H1 (cell line): ENCODE measurements at regions not wholly inside any gene's neighbourhood (a gene's known extent, or its start where the extent isn't known, plus 50 kb on each side); places are given as distances from the start of the nearest gene placed in this dataset.
A peak's percentile ranks its signal among the peaks of the same experiment; 100 is the strongest.

ENCODE experiments used
- CTCF ChIA-PET: fragments of 300-600 bp; sonication (Branson Sonifier 250); formaldehyde crosslinking; loops from one replicate; lab custom pipeline; 2021; ENCODE audit not compliant: partially characterized antibody; lab: Charles Lee
- POLR2A ChIA-PET: fragments of 300-600 bp; sonication (Branson Sonifier 250); formaldehyde crosslinking; loops from one replicate; lab custom pipeline; 2021; ENCODE audit warnings: inconsistent platforms; ENCODE audit not compliant: partially characterized antibody; lab: Charles Lee
- DNase-seq, 2 experiments: peaks; one replicate each; pipeline versions ENCODE4 v3.0.0 to v3.0.0-alpha.2; 2010 to 2022; ENCODE audit warnings: low spot score in 2 of 2, low read depth in 1 of 2, mixed read lengths in 1 of 2
- FAIRE-seq: peaks from 2 replicates; lab custom pipeline; 2011; peaks lifted over from hg19 to GRCh38; lab: Jason Lieb, UNC
- H2AFZ ChIP-seq: 2 replicates; pipeline ENCODE4 v1.8.1; 2012; ENCODE audit warnings: low read length, inconsistent platforms
- H2AK5ac ChIP-seq: 2 replicates; pipeline ENCODE4 v1.6.1; 2013; ENCODE audit warnings: low read depth, low read length
- H2BK120ac ChIP-seq: replicated peaks from 2 replicates; pipeline ENCODE3; 2013; ENCODE audit warnings: low read depth, low read length, inconsistent platforms
- H2BK12ac ChIP-seq: 2 replicates; pipeline ENCODE4 v1.6.1; 2013; ENCODE audit warnings: low read depth, low read length
- H2BK15ac ChIP-seq: 2 replicates; pipeline ENCODE4 v1.6.1; 2013; ENCODE audit warnings: low read length
- H2BK20ac ChIP-seq: 2 replicates; pipeline ENCODE4 v1.6.1; 2013; ENCODE audit warnings: low read length
- H2BK5ac ChIP-seq: 2 replicates; pipeline ENCODE4 v1.6.1; 2013; ENCODE audit warnings: low read depth, low read length
- H3K14ac ChIP-seq: 2 replicates; pipeline ENCODE4 v1.6.1; 2013; ENCODE audit warnings: inconsistent platforms; ENCODE audit not compliant: insufficient read length
- H3K18ac ChIP-seq: 2 replicates; pipeline ENCODE4 v1.6.1; 2013; ENCODE audit warnings: low read length; ENCODE audit errors: extremely low read depth
- H3K23ac ChIP-seq: 2 replicates; pipeline ENCODE4 v1.6.1; 2013; ENCODE audit warnings: inconsistent platforms; ENCODE audit not compliant: insufficient read length
- H3K23me2 ChIP-seq: 2 replicates; pipeline ENCODE4 v1.6.1; 2013; ENCODE audit warnings: low read depth, low read length
- H3K27ac ChIP-seq: 2 replicates; pipeline ENCODE4 v1.6.1; 2011; ENCODE audit warnings: low read depth, low read length, inconsistent platforms
- H3K27me3 ChIP-seq, 4 experiments: replicated peaks in 1 of 4; 1 replicate in 1 of 4; 2 replicates in 3 of 4; pipeline versions ENCODE4 v1.6.1 to v1.8.1; 2011 to 2013; ENCODE audit warnings: low read length in 3 of 4, mild to moderate bottlenecking in 3 of 4, inconsistent platforms in 2 of 4, mixed read lengths in 2 of 4, moderate library complexity in 1 of 4; ENCODE audit not compliant: control insufficient read depth in 3 of 4, insufficient read depth in 3 of 4; ENCODE audit errors: extremely low read depth in 1 of 4
- H3K36me3 ChIP-seq, 4 experiments: 2 replicates each; pipeline versions ENCODE4 v1.6.1 to v1.8.1; 2011 to 2013; ENCODE audit warnings: mild to moderate bottlenecking in 4 of 4, low read length in 3 of 4, moderate library complexity in 2 of 4, control low read depth in 1 of 4, inconsistent platforms in 1 of 4; ENCODE audit not compliant: insufficient read depth in 4 of 4, control insufficient read depth in 2 of 4
- H3K4ac ChIP-seq: replicated peaks from 2 replicates; pipeline ENCODE3; 2013; ENCODE audit warnings: low read length, low read depth, mixed read lengths, inconsistent platforms; ENCODE audit not compliant: insufficient read length
- H3K4me1 ChIP-seq, 4 experiments: replicated peaks in 1 of 4; 1 replicate in 1 of 4; 2 replicates in 3 of 4; pipeline versions ENCODE4 v1.6.1 to v1.8.1; 2011 to 2013; ENCODE audit warnings: low read length in 3 of 4, inconsistent platforms in 2 of 4, mixed read lengths in 1 of 4; ENCODE audit not compliant: insufficient read depth in 4 of 4, control insufficient read depth in 3 of 4
- H3K4me2 ChIP-seq, 2 experiments: 2 replicates each; pipeline versions ENCODE4 v1.6.1 to v1.8.1; 2011 to 2013; ENCODE audit warnings: low read depth in 2 of 2, low read length in 2 of 2, control low read depth in 1 of 2, inconsistent platforms in 1 of 2, mild to moderate bottlenecking in 1 of 2; ENCODE audit not compliant: insufficient read depth in 1 of 2
- H3K4me3 ChIP-seq, 4 experiments: fragments of 200-600, 300-600 bp in 1 of 4; sonication (generic), shearing (Covaris generic), sonication (Bioruptor Twin) in 1 of 4; 2 replicates each; pipeline versions ENCODE4 v1.5.1 to v1.8.1; 2011 to 2016; ENCODE audit warnings: low read length in 4 of 4, low read depth in 3 of 4, control low read depth in 2 of 4, inconsistent platforms in 2 of 4, mild to moderate bottlenecking in 2 of 4, mixed read lengths in 1 of 4, moderate library complexity in 1 of 4; ENCODE audit not compliant: insufficient read depth in 2 of 4; ENCODE audit errors: extremely low read depth in 1 of 4
- H3K56ac ChIP-seq: replicated peaks from 2 replicates; pipeline ENCODE3; 2013; ENCODE audit warnings: low read depth, mild to moderate bottlenecking, mixed read lengths, low read length, inconsistent platforms; ENCODE audit not compliant: insufficient read length
- H3K79me1 ChIP-seq: 2 replicates; pipeline ENCODE4 v1.6.1; 2013; ENCODE audit warnings: low read depth, low read length, control low read depth
- H3K79me2 ChIP-seq, 2 experiments: 2 replicates each; pipeline versions ENCODE4 v1.6.1 to v1.8.1; 2012 to 2013; ENCODE audit warnings: low read length in 2 of 2, mild to moderate bottlenecking in 2 of 2, inconsistent platforms in 1 of 2; ENCODE audit not compliant: insufficient read depth in 2 of 2, control insufficient read depth in 1 of 2
- H3K9ac ChIP-seq, 4 experiments: replicated peaks in 1 of 4; 1 replicate in 1 of 4; 2 replicates in 3 of 4; pipeline versions ENCODE4 v1.6.1 to v1.8.1; 2011 to 2013; ENCODE audit warnings: low read depth in 3 of 4, low read length in 3 of 4, control low read depth in 2 of 4, mild to moderate bottlenecking in 2 of 4, moderate library complexity in 2 of 4, inconsistent platforms in 1 of 4; ENCODE audit errors: extremely low read depth in 1 of 4
- H3K9me3 ChIP-seq, 2 experiments: 2 replicates each; pipeline versions ENCODE4 v1.6.1 to v1.8.1; 2012 to 2013; ENCODE audit warnings: mild to moderate bottlenecking in 2 of 2, moderate library complexity in 2 of 2, control low read depth in 1 of 2, inconsistent platforms in 1 of 2, low read depth in 1 of 2, low read length in 1 of 2, mixed read lengths in 1 of 2; ENCODE audit not compliant: insufficient read depth in 2 of 2
- H4K20me1 ChIP-seq, 2 experiments: replicated peaks in 1 of 2; 2 replicates each; pipeline versions ENCODE3 to v1.8.1; 2011 to 2013; ENCODE audit warnings: inconsistent platforms in 2 of 2, low read length in 2 of 2, mild to moderate bottlenecking in 1 of 2; ENCODE audit not compliant: insufficient read depth in 2 of 2, control insufficient read depth in 1 of 2
- H4K5ac ChIP-seq: 2 replicates; pipeline ENCODE4 v1.6.1; 2013; ENCODE audit warnings: low read length, low read depth, mixed read lengths, inconsistent platforms; ENCODE audit not compliant: insufficient read length
- H4K8ac ChIP-seq: 2 replicates; pipeline ENCODE4 v1.8.0; 2013; ENCODE audit warnings: mild to moderate bottlenecking, moderate library complexity, low read length, inconsistent platforms; ENCODE audit not compliant: insufficient read depth; ENCODE audit errors: extremely low read depth
- H4K91ac ChIP-seq: replicated peaks from 2 replicates; pipeline ENCODE3; 2013; ENCODE audit warnings: low read length, mixed read lengths, inconsistent platforms; ENCODE audit not compliant: insufficient read length
- TEAD4 ChIP-seq: IDR thresholded peaks from 2 replicates; pipeline ENCODE4 v1.6.1; 2012; ENCODE audit warnings: low read depth, low read length, inconsistent platforms, mixed read lengths
- WGBS, 2 experiments: shearing (Covaris generic) in 1 of 2; methylation state at CpG; one replicate each; pipeline versions ENCODE4 v1.1.6 to v1.1.7; 2013 to 2015; ENCODE audit warnings: low lambda C conversion rate in 2 of 2, mixed read lengths in 2 of 2, inconsistent platforms in 1 of 2, low coverage in 1 of 2, missing lambda C conversion rate in 1 of 2; ENCODE audit not compliant: insufficient replicate concordance in 2 of 2, insufficient coverage in 1 of 2, insufficient read length in 1 of 2; ENCODE audit errors: extremely low coverage in 1 of 2, missing lambda C conversion rate in 1 of 2; 5-methylcytosine and 5-hydroxymethylcytosine counted together

DNA sequence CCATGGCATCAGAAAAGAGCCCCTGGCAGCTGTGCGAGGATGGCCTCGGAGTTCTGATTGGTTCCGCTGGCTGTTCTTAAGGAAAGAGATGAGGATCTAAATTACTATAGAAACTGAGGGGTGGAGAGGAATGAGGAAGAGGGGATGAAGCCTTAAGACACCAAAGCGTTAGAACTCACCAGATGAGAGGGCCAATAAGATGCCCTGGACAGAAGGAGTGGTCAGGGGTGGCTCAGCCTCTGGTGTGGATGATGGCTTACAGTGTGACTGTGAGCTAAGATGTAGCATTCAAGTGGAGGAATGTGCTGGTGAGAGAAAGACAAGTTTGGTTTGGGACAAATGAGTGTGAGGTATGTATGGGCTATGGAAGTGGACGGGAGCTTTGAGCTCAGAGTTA lies 97.8 kb downstream of the ZFP36L2 start:
- Histone ChIP-seq H3K9me3 (no peaks in the 10 kb centered on the region), H3K4me3 (no peak overlapping the region), H4K5ac (no peak overlapping the region), H3K27me3 (no peaks in the 10 kb centered on the region), H3K23me2 (no peaks in the 10 kb centered on the region), H3K79me1 (no peaks in the 10 kb centered on the region), H3K56ac (no peak overlapping the region), H3K4ac (no peak overlapping the region), H3K79me2 (no peaks in the 10 kb centered on the region), H3K9ac (no peak overlapping the region), H3K36me3 (no peaks in the 10 kb centered on the region), H2BK120ac (peak overlapping the region; percentile 16), H2AK5ac (peak overlapping the region; percentile 67; the same call in 1 of the 2 replicates), H2AFZ (no peak overlapping the region), H4K91ac (peak overlapping the region; percentile 36), H3K14ac (no peak overlapping the region), H2BK20ac (peak overlapping the region; percentile 15; the same call in 1 of the 2 replicates), H2BK12ac (no peak overlapping the region), H2BK5ac (no peak overlapping the region), H3K27ac (no peak overlapping the region), H2BK15ac (no peak overlapping the region), H3K23ac (no peak overlapping the region), H4K20me1 (no peaks in the 10 kb centered on the region), H3K4me1 (peaks cover 0 to 6% (median under 1%) of the 10 kb centered on the region in 4 experiments; a peak in 2 of 7 replicates), H3K18ac (peak overlapping the region; percentile 71), H4K8ac (no peak overlapping the region), H3K4me2 (no peak overlapping the region)
- WGBS, 2 experiments: 85% methylated on average over 5 of the region's 5 CpGs; no CpG with 5 or more reads in 1 of the 2 experiments
- FAIRE-seq (no peak), DNase-seq (no peak)
- ChIA-PET CTCF (interaction anchor here (0.6 to 7.9 kb wide), 22 partner anchors 10 to 357 kb away, joined by 3 to 73 read pairs (median 6); partner anchors contain the start of gene ZFP36L2), POLR2A (interaction anchor here (0.6 to 3.7 kb wide), 3 partner anchors 97 to 330 kb away, joined by 3 to 16 read pairs (median 4); partner anchors contain the start of gene ZFP36L2)
- TF ChIP-seq TEAD4: no peak
